ENCODE measurements at regions not wholly inside any gene's neighbourhood (a gene's known extent, or its start where the extent isn't known, plus 50 kb on each side); places are given as distances from the start of the nearest gene placed in this dataset.

DNA sequence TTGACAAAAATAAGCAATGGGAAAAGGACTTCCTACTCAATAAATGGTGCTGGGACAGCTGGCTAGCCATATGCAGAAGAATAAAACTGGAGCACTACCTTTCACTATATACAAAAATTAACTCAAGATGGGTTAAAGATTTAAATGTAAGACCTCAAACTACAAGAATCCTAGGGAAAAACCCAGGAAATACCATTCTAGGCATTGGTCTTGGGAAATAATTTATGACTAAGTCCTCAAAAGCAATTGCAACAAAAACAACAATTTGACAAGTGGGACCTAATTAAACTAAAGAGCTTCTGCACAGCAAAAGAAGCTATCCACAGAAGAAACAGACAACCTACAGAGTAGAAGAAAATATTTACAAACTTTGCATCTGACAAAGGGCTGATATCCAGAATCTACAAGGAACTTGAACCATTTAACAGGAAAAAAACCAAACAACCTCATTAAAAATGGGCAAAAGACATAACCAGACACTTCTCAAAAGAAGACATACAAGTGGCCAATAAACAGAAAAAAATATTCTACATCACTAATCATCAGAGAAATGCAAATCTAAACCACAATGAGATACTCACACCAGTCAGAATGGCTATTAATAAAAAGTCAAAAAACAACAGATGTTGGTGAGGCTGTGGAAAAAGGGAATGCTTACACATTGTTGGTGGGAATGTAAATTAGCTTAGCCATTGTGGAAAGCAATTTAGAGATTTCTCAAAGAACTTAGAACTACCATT lies 75.2 kb upstream of the CPEB4 start:
- TF ChIP-seq, protein P1, sequence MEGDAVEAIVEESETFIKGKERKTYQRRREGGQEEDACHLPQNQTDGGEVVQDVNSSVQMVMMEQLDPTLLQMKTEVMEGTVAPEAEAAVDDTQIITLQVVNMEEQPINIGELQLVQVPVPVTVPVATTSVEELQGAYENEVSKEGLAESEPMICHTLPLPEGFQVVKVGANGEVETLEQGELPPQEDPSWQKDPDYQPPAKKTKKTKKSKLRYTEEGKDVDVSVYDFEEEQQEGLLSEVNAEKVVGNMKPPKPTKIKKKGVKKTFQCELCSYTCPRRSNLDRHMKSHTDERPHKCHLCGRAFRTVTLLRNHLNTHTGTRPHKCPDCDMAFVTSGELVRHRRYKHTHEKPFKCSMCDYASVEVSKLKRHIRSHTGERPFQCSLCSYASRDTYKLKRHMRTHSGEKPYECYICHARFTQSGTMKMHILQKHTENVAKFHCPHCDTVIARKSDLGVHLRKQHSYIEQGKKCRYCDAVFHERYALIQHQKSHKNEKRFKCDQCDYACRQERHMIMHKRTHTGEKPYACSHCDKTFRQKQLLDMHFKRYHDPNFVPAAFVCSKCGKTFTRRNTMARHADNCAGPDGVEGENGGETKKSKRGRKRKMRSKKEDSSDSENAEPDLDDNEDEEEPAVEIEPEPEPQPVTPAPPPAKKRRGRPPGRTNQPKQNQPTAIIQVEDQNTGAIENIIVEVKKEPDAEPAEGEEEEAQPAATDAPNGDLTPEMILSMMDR (IDR thresholded peaks at IDR 0.05; ENCODE audit: low read depth, low read length): no peak
- H3K27ac ChIP-seq (ENCODE audit: low read depth, low read length): no peak overlapping the region
- no peaks in the 10 kb centered on the region for H3K27me3 ChIP-seq (ENCODE audit: control insufficient read depth, insufficient read depth, low read length)
- H3K4me3 ChIP-seq (ENCODE audit: low read depth, low read length): no peak overlapping the region
- ChIA-PET CTCF (no interaction called here), POLR2A (no interaction called here)
- no peaks in the 10 kb centered on the region for H3K9me3 ChIP-seq (ENCODE audit: control insufficient read depth, insufficient read depth, low read length)
- DNase-seq (ENCODE audit: low read depth, low spot score): no peak

GRCh38 chr5:173814053-173814452 lies 74.1 kb upstream of the CPEB4 start:
- POLR2A ChIA-PET: no interaction called here
- TF ChIP-seq, protein P1 (IDR thresholded peaks at IDR 0.05; ENCODE audit: low read depth, low read length): no peak
- no peak for DNase-seq (ENCODE audit: low read depth, low spot score)
- H3K4me3 ChIP-seq (ENCODE audit: low read depth, low read length): no peak overlapping the region
- CTCF ChIA-PET: no interaction called here
- H3K27ac ChIP-seq (ENCODE audit: low read depth, low read length): no peak overlapping the region
- no peaks in the 10 kb centered on the region for H3K9me3 ChIP-seq (ENCODE audit: control insufficient read depth, insufficient read depth, low read length)
- H3K27me3 ChIP-seq (ENCODE audit: control insufficient read depth, insufficient read depth, low read length): no peaks in the 10 kb centered on the region

GRCh38 chr5:173815571-173815970 lies 72.6 kb upstream of the CPEB4 start:
- ChIA-PET CTCF (no interaction called here), POLR2A (no interaction called here)
- no peak overlapping the region for H3K27ac ChIP-seq (ENCODE audit: low read depth, low read length)
- 0 out of 2 replicates have a peak, but pooled peaks cover 3% of the 10 kb centered on the region for H3K9me3 ChIP-seq (ENCODE audit: control insufficient read depth, insufficient read depth, low read length)
- DNase-seq (ENCODE audit: low read depth, low spot score): no peak
- no peak overlapping the region for H3K4me3 ChIP-seq (ENCODE audit: low read depth, low read length)
- no peaks in the 10 kb centered on the region for H3K27me3 ChIP-seq (ENCODE audit: control insufficient read depth, insufficient read depth, low read length)
- TF ChIP-seq, protein P1 (IDR thresholded peaks at IDR 0.05; ENCODE audit: low read depth, low read length): no peak

- no peaks in the 10 kb centered on the region for H3K27me3 ChIP-seq (ENCODE audit: control insufficient read depth, insufficient read depth, low read length)
- H3K9me3 ChIP-seq (ENCODE audit: control insufficient read depth, insufficient read depth, low read length): 0 out of 2 replicates have a peak, but pooled peaks cover 3% of the 10 kb centered on the region
- ChIA-PET CTCF (no interaction called here), POLR2A (no interaction called here)
- H3K4me3 ChIP-seq (ENCODE audit: low read depth, low read length): no peak overlapping the region
- no peak overlapping the region for H3K27ac ChIP-seq (ENCODE audit: low read depth, low read length)
- DNase-seq (ENCODE audit: low read depth, low spot score): no peak
- TF ChIP-seq, protein P1 (IDR thresholded peaks at IDR 0.05; ENCODE audit: low read depth, low read length): no peak
Measured at GRCh38 chr5:173816728-173817127, 71.4 kb upstream of the CPEB4 start.

DNA sequence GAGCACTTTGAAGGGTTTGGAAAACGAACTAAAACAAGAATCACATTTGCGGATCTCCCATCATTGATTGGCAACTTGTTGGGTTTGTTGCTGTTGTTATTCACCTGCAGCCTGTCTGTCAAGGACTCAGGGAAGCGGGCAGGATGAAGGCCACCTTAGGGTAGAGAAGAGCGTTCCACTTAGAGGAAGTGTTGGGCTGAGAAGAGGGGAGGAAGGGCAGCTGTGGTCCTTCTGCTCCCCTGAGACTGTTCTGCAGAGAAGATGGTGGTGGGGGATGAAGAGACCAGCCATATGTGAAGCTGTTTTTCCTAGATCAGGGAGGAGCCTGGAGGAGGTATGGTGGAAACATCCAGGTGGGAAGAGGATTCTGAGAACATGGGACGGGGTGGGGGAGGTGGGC lies 70.6 kb upstream of the CPEB4 start:
- TF ChIP-seq, protein P1 (IDR thresholded peaks at IDR 0.05; ENCODE audit: low read depth, low read length): no peak
- Histone ChIP-seq H3K9me3 (ENCODE audit: control insufficient read depth, insufficient read depth, low read length) (peaks cover 3% of the 10 kb centered on the region; the same call in 1 of the 2 replicates), H3K27ac (ENCODE audit: low read depth, low read length) (no peak overlapping the region), H3K27me3 (ENCODE audit: control insufficient read depth, insufficient read depth, low read length) (no peaks in the 10 kb centered on the region), H3K4me3 (ENCODE audit: low read depth, low read length) (no peak overlapping the region)
- ChIA-PET POLR2A (no interaction called here), CTCF (no interaction called here)
- no peak for DNase-seq (ENCODE audit: low read depth, low spot score)
